SH-SY5Y (cell line): ENCODE measurements at regions not wholly inside any gene's neighbourhood (a gene's known extent, or its start where the extent isn't known, plus 50 kb on each side); places are given as distances from the start of the nearest gene placed in this dataset.
A peak's percentile ranks its signal among the peaks of the same experiment; 100 is the strongest.

Experiments used
- GATA2 ChIP-seq: IDR thresholded peaks from 2 replicates; pipeline ENCODE4 v1.6.1; 2011; ENCODE audit warnings: mild to moderate bottlenecking, low read depth, low read length
- GATA3 ChIP-seq: IDR thresholded peaks from 2 replicates; pipeline ENCODE4 v1.6.1; 2011; ENCODE audit warnings: low read depth, mild to moderate bottlenecking, low read length, moderate library complexity

- TF ChIP-seq GATA3 (no peak), GATA2 (no peak)
Observed at GRCh38 chr5:130502702-130503101, 598.4 kb downstream of the CHSY3 start.

GRCh38 chr5:130501151-130501865, 597.0 kb downstream of the CHSY3 start:
- TF ChIP-seq GATA3 (no peak), GATA2 (no peak)

- TF ChIP-seq GATA2 (no peak), GATA3 (no peak)
Observed at GRCh38 chr5:130496215-130496614, 592.0 kb downstream of the CHSY3 start.

GRCh38 chr5:130488252-130488651, 584.0 kb downstream of the CHSY3 start:
- TF ChIP-seq GATA3, result no peak
- TF ChIP-seq GATA2, result no peak

GRCh38 chr5:130479045-130479804, 575.0 kb downstream of the CHSY3 start:
- TF ChIP-seq GATA2 (peak; percentile 14; the same call in 1 of the 2 replicates), GATA3 (no peak)

- no peak for TF ChIP-seq GATA3
- no peak for TF ChIP-seq GATA2
Observed at GRCh38 chr5:130476325-130476724, 572.1 kb downstream of the CHSY3 start.

- no peak for TF ChIP-seq GATA2
- TF ChIP-seq GATA3, result no peak
Observed at GRCh38 chr5:130462516-130462915, 558.3 kb downstream of the CHSY3 start.

GRCh38 chr5:130455175-130455574, 550.9 kb downstream of the CHSY3 start:
- no peak for TF ChIP-seq GATA2
- TF ChIP-seq GATA3, result no peak

GRCh38 chr5:130452744-130453143, 548.5 kb downstream of the CHSY3 start:
- TF ChIP-seq GATA3 (no peak), GATA2 (no peak)

- TF ChIP-seq GATA3 (no peak), GATA2 (no peak)
Observed at GRCh38 chr5:130436430-130436829, 532.2 kb downstream of the CHSY3 start.

GRCh38 chr5:130427222-130427955, 523.1 kb downstream of the CHSY3 start:
- TF ChIP-seq GATA3 (no peak), GATA2 (no peak)

- TF ChIP-seq GATA2 (no peak), GATA3 (no peak)
Observed at GRCh38 chr5:130425424-130425823, 521.2 kb downstream of the CHSY3 start.

- TF ChIP-seq GATA3 (no peak), GATA2 (no peak)
Observed at GRCh38 chr5:130424341-130424740, 520.1 kb downstream of the CHSY3 start.

GRCh38 chr5:130402906-130403305, 498.6 kb downstream of the CHSY3 start:
- TF ChIP-seq GATA2, result no peak
- TF ChIP-seq GATA3, result no peak

GRCh38 chr5:130400091-130400490, 495.8 kb downstream of the CHSY3 start:
- no peak for TF ChIP-seq GATA3
- no peak for TF ChIP-seq GATA2
